H9 (cell line): ENCODE measurements at regions not wholly inside any gene's neighbourhood (a gene's known extent, or its start where the extent isn't known, plus 50 kb on each side); places are given as distances from the start of the nearest gene placed in this dataset.

Experiments
- DNase-seq: peaks from one replicate; pipeline ENCODE4 v3.0.0-alpha.2; 2017
- H2AFZ ChIP-seq: one replicate; pipeline ENCODE4 v1.6.1; 2013; ENCODE audit warnings: mild to moderate bottlenecking, low read length, control low read depth, moderate library complexity
- H2AK5ac ChIP-seq: 2 replicates; pipeline ENCODE4 v1.6.1; 2013; ENCODE audit warnings: low read length, control low read depth, mixed read lengths; ENCODE audit not compliant: insufficient read length
- H2BK120ac ChIP-seq: one replicate; pipeline ENCODE4 v1.6.1; 2013; ENCODE audit warnings: low read depth, mild to moderate bottlenecking, low read length, control low read depth, inconsistent platforms; ENCODE audit not compliant: poor library complexity, severe bottlenecking
- H2BK12ac ChIP-seq: 2 replicates; pipeline ENCODE4 v1.6.1; 2013; ENCODE audit warnings: low read length, control low read depth, mixed read lengths, low read depth; ENCODE audit not compliant: insufficient read length
- H2BK15ac ChIP-seq: 2 replicates; pipeline ENCODE4 v1.6.1; 2013; ENCODE audit warnings: low read depth, low read length, control low read depth
- H2BK20ac ChIP-seq: one replicate; pipeline ENCODE4 v1.6.1; 2013; ENCODE audit warnings: low read depth, mild to moderate bottlenecking, low read length, control low read depth, inconsistent platforms; ENCODE audit not compliant: poor library complexity, severe bottlenecking
- H2BK5ac ChIP-seq: 2 replicates; pipeline ENCODE4 v1.6.1; 2013; ENCODE audit warnings: low read length, control low read depth, mixed read lengths; ENCODE audit not compliant: insufficient read length
- H3K14ac ChIP-seq: 2 replicates; pipeline ENCODE4 v1.6.1; 2013; ENCODE audit warnings: low read length, control low read depth; ENCODE audit not compliant: insufficient read depth
- H3K18ac ChIP-seq: 2 replicates; pipeline ENCODE4 v1.6.1; 2013; ENCODE audit warnings: low read depth, mild to moderate bottlenecking, mixed read lengths, low read length, control low read depth; ENCODE audit not compliant: insufficient read length
- H3K23ac ChIP-seq: 2 replicates; pipeline ENCODE4 v1.6.1; 2013; ENCODE audit warnings: low read length, control low read depth, mixed read lengths, low read depth; ENCODE audit not compliant: insufficient read length
- H3K23me2 ChIP-seq: 2 replicates; pipeline ENCODE4 v1.6.1; 2013; ENCODE audit warnings: low read depth, mild to moderate bottlenecking, mixed read lengths, low read length, control low read depth; ENCODE audit not compliant: insufficient read length, poor library complexity, severe bottlenecking
- H3K27ac ChIP-seq: 2 replicates; pipeline ENCODE4 v1.5.1; 2013; ENCODE audit warnings: low read length, control low read depth, mixed read lengths, low read depth; ENCODE audit not compliant: insufficient read length
- H3K27me3 ChIP-seq: 2 replicates; pipeline ENCODE4 v1.6.1; 2013; ENCODE audit warnings: low read length, control low read depth, inconsistent platforms; ENCODE audit not compliant: insufficient read depth
- H3K4ac ChIP-seq: 2 replicates; pipeline ENCODE4 v1.6.1; 2013; ENCODE audit warnings: low read depth, mild to moderate bottlenecking, control low read depth, inconsistent platforms, low read length, moderate library complexity
- H3K4me1 ChIP-seq: 2 replicates; pipeline ENCODE4 v1.6.1; 2013; ENCODE audit warnings: low read length, control low read depth, inconsistent platforms; ENCODE audit not compliant: insufficient read depth
- H3K4me2 ChIP-seq: 2 replicates; pipeline ENCODE4 v1.6.1; 2013; ENCODE audit warnings: low read length, control low read depth, mixed read lengths; ENCODE audit not compliant: insufficient read length, insufficient read depth
- H3K56ac ChIP-seq: 2 replicates; pipeline ENCODE4 v1.6.1; 2013; ENCODE audit warnings: low read depth, mild to moderate bottlenecking, mixed read lengths, low read length, control low read depth; ENCODE audit not compliant: insufficient read length
- H3K79me1 ChIP-seq: 2 replicates; pipeline ENCODE4 v1.6.1; 2013; ENCODE audit warnings: low read depth, mild to moderate bottlenecking, moderate library complexity, low read length, control low read depth, inconsistent platforms; ENCODE audit not compliant: insufficient read depth, poor library complexity, severe bottlenecking
- H3K79me2 ChIP-seq: 2 replicates; pipeline ENCODE4 v1.6.1; 2013; ENCODE audit warnings: low read length, control low read depth, inconsistent platforms; ENCODE audit not compliant: insufficient read depth
- H3K9ac ChIP-seq: 2 replicates; pipeline ENCODE4 v1.6.1; 2013; ENCODE audit warnings: low read length, control low read depth, mixed read lengths; ENCODE audit not compliant: insufficient read length; ENCODE audit errors: extremely low read depth
- H3K9me3 ChIP-seq: one replicate; pipeline ENCODE4 v1.6.1; 2013; ENCODE audit warnings: low read depth, low read length, inconsistent platforms; ENCODE audit not compliant: control insufficient read depth
- H3T11ph ChIP-seq: one replicate; pipeline ENCODE4 v1.6.1; 2013; ENCODE audit warnings: mild to moderate bottlenecking, low read length, control low read depth, inconsistent platforms
- H4K20me1 ChIP-seq: one replicate; pipeline ENCODE4 v1.6.1; 2013; ENCODE audit not compliant: control insufficient read depth, insufficient read length, insufficient read depth
- H4K5ac ChIP-seq: 2 replicates; pipeline ENCODE4 v1.6.1; 2013; ENCODE audit warnings: low read depth, mild to moderate bottlenecking, mixed read lengths, low read length, control low read depth; ENCODE audit not compliant: insufficient read length
- H4K8ac ChIP-seq: replicated peaks from 2 replicates; pipeline ENCODE4 v1.6.1; 2013; ENCODE audit warnings: low read length, control low read depth, mixed read lengths, low read depth; ENCODE audit not compliant: insufficient read length
- H4K91ac ChIP-seq: 2 replicates; pipeline ENCODE4 v1.6.1; 2013; ENCODE audit warnings: low read depth, mild to moderate bottlenecking, moderate library complexity, mixed read lengths, low read length, control low read depth; ENCODE audit not compliant: insufficient read length
- H3K27ac Mint-ChIP-seq, 3 experiments: 2 replicates in 2 of 3; 3 replicates in 1 of 3; pipeline ENCODE4 v1.8.0; 2020 to 2021; ENCODE audit warnings: mixed read lengths in 3 of 3, mild to moderate bottlenecking in 1 of 3, moderate library complexity in 1 of 3
- H3K27me3 Mint-ChIP-seq: 2 replicates; pipeline ENCODE4 v1.8.0; 2021; ENCODE audit warnings: low read depth, mild to moderate bottlenecking, moderate library complexity, mixed read lengths
- H3K36me3 Mint-ChIP-seq, 3 experiments: 2 replicates in 2 of 3; 3 replicates in 1 of 3; pipeline ENCODE4 v1.8.0; 2020 to 2021; ENCODE audit warnings: low read depth in 3 of 3, mixed read lengths in 3 of 3; ENCODE audit not compliant: insufficient read depth in 1 of 3
- H3K4me1 Mint-ChIP-seq, 2 experiments: 2 replicates each; pipeline ENCODE4 v1.8.0; 2020; ENCODE audit warnings: mixed read lengths in 2 of 2
- H3K4me3 Mint-ChIP-seq, 2 experiments: 2 replicates in 1 of 2; 3 replicates in 1 of 2; pipeline ENCODE4 v1.8.0; 2020 to 2021; ENCODE audit warnings: mild to moderate bottlenecking in 2 of 2, mixed read lengths in 2 of 2, moderate library complexity in 1 of 2
- H3K9me3 Mint-ChIP-seq, 2 experiments: 2 replicates in 1 of 2; 3 replicates in 1 of 2; pipeline ENCODE4 v1.8.0; 2020; ENCODE audit warnings: mild to moderate bottlenecking in 2 of 2, mixed read lengths in 2 of 2, moderate library complexity in 1 of 2
- CTCF ChIP-seq: fragments of 200-600 bp; sonication (generic); conservative IDR thresholded peaks from 3 replicates; pipeline ENCODE4 v1.8.0; 2021; ENCODE audit warnings: antibody characterized with exemption, mild to moderate bottlenecking
- WGBS: extraction: QIAGEN DNeasy Blood & Tissue Kit; methylation state at CpG from one replicate; pipeline ENCODE4 v1.1.7; 2013; ENCODE audit warnings: missing lambda C conversion rate, low lambda C conversion rate, mixed read lengths; ENCODE audit not compliant: insufficient read length; ENCODE audit errors: extremely low coverage; 5-methylcytosine and 5-hydroxymethylcytosine counted together

DNA sequence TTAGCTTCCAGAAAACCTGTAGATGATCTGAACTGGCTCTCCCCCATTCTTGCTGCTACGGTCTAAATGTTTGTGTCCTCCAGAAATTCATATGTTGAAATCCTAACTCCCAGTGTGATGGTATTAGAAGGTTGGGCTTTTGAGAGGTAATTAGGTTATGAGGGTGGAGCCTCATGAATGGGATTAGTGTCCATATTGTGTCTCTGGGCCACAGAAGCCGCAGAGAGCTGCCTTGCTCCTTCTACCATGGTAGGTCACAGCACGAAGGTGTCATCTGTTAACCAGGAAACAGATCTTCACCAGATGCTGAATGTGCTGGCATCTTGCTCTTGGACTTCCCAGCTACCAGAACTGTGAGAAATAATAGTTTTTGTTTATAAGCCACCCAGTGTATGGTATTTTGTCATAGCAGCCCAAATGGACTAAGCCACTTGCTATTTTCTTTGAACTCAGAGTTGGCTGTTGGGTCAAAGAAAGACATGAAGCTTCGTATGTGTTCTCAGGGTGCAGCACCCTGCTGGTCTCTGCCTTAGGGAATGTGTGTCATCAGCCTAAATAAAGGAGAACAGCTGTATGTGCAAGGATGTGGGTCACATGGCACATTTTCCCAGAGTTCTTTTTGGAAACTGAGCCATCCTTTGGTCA lies 317.5 kb upstream of the SLCO3A1 start:
- H3K4me3 Mint-ChIP-seq, result no peak overlapping the region
- H3K4ac ChIP-seq, result no peak overlapping the region
- no peak overlapping the region for H4K5ac ChIP-seq
- no peak for DNase-seq
- H2BK120ac ChIP-seq, result no peak overlapping the region
- H2AFZ ChIP-seq, result no peak overlapping the region
- no peak overlapping the region for H2BK15ac ChIP-seq
- no peaks in the 10 kb centered on the region for H3K23me2 ChIP-seq
- no peak overlapping the region for H2BK12ac ChIP-seq
- H2BK20ac ChIP-seq, result no peak overlapping the region
- no peaks in the 10 kb centered on the region for H4K20me1 ChIP-seq
- no peak for TF ChIP-seq CTCF
- no peak overlapping the region for H3K27ac Mint-ChIP-seq
- H2AK5ac ChIP-seq, result no peak overlapping the region
- WGBS, result no CpG with 5 or more reads among the region's 4 CpGs
- H4K91ac ChIP-seq, result no peak overlapping the region
- no peak overlapping the region for H4K8ac ChIP-seq
- H3K9ac ChIP-seq, result no peak overlapping the region
- no peaks in the 10 kb centered on the region for H3K9me3 ChIP-seq
- H3T11ph ChIP-seq, result no peak overlapping the region
- no peak overlapping the region for H3K56ac ChIP-seq
- H3K18ac ChIP-seq, result no peak overlapping the region
- H3K23ac ChIP-seq, result no peak overlapping the region
- H2BK5ac ChIP-seq, result no peak overlapping the region
- H3K4me1 ChIP-seq, result no peaks in the 10 kb centered on the region; the same call in 1 of the 2 replicates
- no peaks in the 10 kb centered on the region for H3K27me3 ChIP-seq
- 0 out of 4 replicates have a peak, but pooled peaks cover 0 to 3% of the 10 kb centered on the region in 2 experiments for H3K4me1 Mint-ChIP-seq
- no peaks in the 10 kb centered on the region for H3K36me3 Mint-ChIP-seq
- H3K79me2 ChIP-seq, result no peaks in the 10 kb centered on the region
- no peak overlapping the region for H3K14ac ChIP-seq
- no peaks in the 10 kb centered on the region for H3K79me1 ChIP-seq
- no peak overlapping the region for H3K4me2 ChIP-seq
- no peak overlapping the region for H3K27ac ChIP-seq
- no peaks in the 10 kb centered on the region for H3K9me3 Mint-ChIP-seq
- 0 out of 2 replicates have a peak, but pooled peaks cover 2% of the 10 kb centered on the region for H3K27me3 Mint-ChIP-seq
